HS-5 (cell line): ENCODE measurements at regions not wholly inside any gene's neighbourhood (a gene's known extent, or its start where the extent isn't known, plus 50 kb on each side); places are given as distances from the start of the nearest gene placed in this dataset.

Experiments used
- DNase-seq: peaks from one replicate; pipeline ENCODE4 v3.0.0-alpha.2; 2012; ENCODE audit warnings: low read depth

DNA sequence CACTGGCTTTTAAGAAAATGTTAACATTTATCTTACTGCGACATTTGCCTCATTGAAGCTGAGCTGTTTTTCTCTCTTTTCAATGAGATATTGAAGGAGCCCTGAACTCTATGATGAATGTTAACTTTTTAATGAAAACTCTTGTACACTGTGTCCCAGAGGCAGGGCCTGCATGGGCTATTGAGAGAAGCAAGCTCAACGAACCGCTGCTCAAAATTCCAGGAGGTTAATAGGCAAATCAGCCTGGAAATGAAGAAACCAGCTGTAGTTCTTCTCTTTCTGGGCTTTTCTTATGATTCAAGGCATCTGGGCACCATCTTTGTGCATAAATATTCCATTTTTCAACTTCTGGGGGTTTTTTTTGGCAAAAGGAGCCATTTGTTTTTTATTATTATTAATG, 168.4 kb upstream of the NPVF start:
- no peak for DNase-seq

DNA sequence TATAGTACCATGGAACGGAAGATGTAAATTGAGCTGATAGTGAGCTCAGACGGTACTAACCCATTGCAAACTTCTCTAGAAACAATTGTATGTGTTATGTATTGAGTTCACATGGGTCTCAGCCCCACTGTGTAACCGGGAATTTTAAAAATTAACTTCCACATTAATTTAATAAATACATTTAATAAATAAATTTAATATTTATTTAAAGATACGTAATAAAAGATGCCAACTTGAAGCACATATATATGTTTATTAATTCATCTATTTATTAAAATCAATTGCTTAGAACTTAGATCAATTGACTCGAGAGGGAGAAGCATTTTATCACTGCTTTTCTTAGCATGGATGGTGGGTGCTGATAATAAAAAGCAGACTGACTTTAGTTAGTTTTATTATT, 170.1 kb upstream of the NPVF start:
- no peak for DNase-seq

DNA sequence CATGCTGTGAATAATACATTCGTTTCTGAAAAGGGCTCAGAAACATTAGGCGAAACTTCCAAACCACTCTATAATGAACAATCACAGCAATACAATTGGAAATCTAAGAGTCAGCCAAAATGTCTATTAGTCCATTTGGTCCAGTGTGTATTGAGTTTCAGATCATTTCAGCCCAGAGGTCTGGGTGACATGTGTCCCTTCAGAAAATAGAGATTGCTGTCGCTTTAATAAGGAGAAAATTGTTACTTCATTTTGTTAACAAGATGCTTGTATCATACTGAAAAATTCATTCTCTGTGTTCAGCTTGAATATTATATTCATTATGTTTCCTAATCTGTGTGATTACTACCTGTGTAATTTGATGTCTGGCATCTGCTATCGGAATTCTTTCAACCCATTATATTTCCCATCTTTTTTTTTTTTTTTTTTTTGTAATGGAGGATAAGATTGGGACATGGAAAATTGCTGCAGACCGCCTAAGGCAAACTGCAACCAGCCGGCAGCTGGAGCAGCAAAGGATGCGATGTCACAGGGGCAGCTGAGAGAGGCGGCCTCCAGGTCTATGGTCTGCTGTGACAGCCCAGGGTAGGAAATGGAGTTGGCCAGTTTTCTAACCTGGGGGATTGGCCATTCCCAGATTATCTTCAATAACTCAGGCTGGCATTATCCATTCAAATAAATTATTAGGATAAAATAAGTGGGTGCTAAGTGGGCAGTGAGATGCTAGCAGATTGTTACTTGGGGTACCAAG, 170.9 kb upstream of the NPVF start:
- no peak for DNase-seq

DNA sequence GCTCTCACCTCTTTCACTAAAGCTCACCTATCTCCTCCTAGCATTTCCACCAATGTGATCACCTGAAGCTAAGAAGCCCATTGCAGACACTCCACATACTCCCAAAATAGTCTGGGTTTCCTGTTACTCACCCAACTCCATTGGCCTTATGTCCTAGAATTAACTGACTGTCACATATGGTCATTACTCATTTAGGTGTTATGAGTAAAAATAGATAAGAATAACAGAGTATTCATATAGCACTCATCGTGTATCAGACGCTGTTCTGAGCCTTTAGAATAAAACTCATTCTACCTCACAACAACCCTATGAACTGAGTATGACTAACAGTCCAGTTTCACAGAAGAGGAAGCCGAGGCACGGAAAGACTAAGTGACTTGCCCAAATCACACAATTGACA, 174.2 kb upstream of the NPVF start:
- no peak for DNase-seq

DNA sequence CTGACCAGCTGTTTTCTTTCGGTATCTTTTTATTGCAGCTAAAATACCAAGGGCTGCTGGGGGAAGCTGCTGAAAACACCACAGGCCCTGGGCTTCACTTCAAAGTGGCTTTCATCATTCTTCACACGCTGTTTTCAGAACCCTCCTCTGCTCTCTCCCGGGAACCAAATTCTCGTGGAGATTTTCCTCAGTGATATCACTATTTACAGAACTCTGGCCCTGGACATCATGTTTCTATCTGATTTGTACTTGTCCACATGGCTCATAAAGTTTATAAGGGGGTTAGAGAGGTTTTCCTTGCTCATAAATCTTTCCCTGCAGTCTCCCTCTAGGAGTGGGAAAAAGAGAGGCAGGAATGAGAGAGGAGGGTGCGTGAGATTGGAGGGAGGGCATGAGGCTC, 177.4 kb upstream of the NPVF start:
- DNase-seq: no peak

DNA sequence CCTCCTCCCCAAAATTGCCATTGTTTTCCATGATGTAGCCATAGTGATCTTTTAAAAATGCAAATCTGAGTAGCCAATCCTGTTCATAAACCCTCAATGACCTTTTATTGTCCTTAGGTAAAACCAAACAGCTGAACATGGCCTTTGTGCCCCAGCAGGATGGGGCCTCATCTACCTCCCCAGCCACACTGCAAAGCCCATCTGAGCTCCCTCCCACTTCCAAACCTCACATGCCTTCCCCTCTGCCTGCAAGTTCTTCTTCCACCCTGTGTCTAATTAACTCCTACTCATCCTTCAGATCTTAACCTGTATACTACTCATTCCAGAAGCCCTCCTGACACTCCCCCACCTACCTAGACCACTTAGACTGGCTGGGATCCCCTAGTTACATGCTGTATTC, 178.8 kb upstream of the NPVF start:
- DNase-seq: no peak

DNA sequence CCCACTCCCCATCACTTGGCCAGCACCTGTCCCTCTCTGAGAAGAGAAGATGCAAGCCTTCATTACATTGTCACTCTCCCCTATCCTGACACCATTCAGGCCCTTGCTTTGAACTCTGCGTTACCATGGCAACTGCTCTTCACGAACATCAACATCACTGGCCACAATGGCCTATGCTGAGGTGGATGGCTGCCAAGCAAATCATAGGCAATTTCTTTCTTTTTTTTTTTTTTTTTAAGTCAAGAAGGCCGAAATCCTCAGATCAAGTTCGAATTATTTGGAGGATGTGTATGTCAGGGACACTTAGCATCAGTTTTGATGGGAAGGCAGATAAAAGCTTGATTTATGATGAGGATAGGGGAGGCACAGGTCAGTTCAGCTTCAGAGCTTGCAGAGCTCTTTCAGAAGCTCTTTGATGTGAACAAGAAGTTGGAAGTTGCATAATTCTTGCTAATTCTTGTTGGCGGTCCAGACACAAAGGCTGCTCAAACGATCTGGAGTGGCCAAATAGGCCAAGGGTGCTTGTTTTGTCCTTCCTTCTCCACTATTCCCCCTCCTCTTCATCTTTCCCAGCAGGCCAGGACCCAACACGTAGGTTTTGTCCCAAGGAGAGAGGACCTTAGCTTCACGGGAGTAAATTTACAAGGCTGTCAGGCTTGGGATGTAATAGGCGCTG, 179.9 kb upstream of the NPVF start:
- DNase-seq: no peak

DNA sequence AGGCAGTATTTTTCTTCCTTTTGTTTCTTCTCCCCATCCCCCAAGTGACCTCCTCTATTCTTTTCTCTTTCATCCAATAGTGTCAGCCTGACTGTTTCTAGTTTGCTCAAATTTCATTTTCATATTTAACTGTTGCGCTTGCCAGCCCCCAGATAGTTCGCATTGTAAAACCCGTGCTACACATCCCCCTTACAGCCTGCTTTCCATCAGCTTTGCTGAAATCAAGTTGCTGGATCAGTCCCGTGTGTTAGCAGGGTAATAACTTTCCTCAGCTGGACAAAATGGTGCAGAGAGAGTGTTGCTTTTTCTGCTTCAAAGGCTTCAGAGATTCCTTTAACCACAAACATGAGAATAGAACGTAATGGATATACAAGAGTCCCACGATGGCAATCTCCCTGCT, 180.6 kb upstream of the NPVF start:
- no peak for DNase-seq

DNA sequence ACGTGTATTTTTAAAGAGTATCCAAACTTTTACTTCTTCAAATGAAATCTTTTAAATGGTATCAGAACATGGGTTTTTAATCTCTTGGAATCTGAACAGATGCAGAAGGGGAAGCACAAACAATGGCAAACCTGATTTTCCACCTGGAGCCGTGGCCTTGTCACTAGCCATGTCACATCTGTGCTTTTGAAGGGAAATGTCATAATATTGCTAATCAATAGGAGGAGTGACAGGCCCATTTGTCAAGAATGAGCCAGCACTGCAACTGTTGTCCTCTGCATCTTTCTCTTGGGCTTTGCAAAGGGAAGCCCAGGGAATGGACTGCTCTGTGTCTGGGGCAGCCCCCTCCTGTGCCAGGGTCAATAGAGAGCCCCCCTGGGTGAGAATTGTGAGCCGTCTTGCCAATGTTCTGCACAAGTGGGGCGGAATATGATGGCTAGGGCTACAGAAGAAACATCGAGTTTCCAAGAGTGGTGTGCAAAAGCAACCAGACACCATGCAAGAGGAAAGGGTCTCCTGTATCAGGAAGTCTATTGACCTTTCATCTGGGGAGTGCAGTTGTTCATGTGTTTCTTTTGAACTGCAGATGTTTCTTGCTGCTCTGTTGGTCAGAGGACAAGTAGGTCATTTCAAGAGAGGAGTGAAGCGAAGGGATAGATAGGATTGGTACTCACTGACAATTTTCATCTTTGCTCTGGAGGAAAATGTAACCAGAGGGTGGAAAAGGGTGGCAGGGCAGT, 181.8 kb upstream of the NPVF start:
- DNase-seq: no peak

DNA sequence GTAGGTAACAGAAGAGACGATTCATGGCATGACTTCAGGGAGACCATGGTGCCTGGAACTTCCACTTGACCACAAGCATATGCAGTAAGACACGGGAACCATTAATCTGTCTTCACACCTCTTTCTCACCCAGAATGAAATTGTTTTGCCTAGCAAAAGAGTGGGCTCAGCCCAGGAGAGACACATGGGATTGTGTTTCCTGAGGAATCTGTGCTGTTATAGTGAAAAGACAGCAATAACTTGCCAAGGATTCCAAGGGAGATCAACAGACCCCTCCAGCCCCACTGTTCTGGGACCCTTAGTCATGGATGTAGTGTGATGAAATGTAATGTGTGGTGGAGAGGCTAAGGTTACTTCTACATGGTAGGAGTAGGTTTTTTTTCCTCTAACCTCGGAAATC, 192.5 kb upstream of the NPVF start:
- DNase-seq: no peak

DNA sequence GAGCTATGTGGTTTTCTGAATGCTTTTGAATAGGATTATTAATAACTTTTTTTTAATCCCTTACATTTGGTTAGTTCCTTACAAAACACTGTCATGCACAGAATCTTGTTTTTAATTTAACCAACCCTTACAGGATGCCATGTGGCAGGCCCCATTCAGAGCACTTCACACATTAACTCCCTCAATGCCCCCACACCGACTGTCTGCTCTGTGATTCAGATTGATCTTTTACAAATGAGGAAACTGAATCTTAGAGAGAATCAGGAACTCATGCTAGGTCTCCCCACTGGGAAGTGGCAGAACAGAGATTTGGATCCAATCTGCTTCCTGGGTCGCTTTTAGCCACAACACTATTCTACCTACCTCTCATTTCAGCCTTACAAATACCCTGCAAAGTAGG, 195.8 kb upstream of the NPVF start:
- DNase-seq: no peak

DNA sequence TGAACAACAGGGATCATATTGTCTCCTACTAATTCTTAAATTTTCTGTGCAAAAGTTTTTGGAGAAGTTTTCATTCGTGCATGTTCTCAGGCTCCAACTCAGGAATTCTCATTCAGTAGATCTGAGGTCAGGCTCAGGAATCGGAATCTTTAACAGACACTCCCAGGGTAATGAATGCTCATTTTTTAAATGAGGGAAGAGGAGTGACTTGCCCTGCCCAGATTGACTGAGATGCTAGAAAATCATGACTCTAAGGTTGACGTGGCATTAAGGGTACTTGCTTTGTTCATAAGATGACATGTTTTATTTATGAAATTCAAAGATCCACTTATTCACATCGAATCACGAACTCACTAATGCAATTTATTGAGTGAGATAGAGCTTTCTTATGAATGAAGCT, 196.6 kb upstream of the NPVF start:
- no peak for DNase-seq

DNA sequence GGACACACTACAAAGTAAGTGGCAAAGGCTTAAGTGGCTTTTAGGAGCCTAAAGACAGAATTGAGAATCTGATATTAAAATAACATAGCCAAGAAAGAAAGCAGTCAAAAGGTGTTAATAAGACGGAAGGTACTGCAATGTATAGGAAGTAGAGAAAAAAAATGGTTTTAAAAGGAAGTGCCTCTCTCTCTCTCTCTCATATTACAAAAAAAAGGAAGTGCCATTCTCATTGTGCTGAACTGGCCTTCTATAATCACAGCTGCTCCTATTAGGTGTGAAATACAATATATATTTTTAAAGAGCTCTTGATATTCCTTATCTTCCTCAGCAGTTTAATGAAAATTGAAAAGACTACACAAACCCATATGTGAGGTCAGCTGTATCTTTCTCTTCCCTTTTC, 199.4 kb upstream of the NPVF start:
- DNase-seq: no peak

DNA sequence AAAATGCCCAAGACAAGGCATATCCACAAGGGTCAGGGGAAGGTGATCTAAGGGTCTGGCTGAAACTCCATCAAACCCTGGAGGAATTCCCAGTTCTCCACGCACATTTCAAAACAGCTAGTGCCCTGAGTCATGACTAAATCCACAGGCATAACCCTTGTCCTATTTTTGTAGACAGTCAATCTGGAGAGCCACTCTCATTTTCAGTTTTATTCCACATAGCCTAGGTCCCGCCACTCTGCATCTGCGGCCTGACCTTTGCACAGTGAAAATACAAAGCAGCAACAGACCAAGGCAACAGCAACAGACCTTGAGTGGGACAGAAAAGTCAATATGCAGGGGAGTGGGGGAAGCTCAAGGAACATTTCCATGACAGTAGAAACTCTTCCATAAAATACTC, 201.4 kb upstream of the NPVF start:
- DNase-seq: no peak

DNA sequence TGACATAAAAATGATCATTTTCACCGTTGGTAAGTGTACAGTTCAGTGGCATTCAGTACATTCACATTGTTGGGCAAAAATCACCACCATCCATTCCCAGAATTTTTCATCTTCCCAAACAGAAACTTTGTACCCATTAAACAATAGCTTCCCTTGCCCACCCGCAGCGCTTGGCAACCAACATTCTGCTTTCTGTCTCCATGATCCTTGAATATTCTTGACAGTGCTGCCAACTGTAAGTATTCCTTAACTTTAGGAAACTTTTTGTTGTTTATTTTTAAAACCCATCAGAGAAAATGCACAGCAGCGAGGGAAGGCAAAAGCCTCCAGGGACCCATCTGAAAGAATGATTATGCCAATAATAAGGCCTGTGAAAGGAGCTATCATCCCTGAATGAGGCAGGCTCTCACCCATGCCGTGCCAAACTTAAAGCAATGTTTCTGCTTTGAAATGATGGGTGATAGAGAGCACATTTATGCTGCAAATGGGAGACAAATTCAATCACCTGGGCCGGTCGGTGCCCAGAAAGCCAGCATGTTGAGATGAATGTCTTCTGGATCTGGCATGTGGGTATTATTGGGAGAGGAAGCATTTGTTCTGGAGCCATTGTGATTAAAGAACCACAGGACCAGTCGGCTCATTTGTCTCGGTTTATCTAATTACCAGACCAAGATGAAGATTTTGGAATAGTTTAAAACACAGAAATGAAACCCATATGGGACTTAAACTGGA, 202.1 kb upstream of the NPVF start:
- DNase-seq: no peak

DNA sequence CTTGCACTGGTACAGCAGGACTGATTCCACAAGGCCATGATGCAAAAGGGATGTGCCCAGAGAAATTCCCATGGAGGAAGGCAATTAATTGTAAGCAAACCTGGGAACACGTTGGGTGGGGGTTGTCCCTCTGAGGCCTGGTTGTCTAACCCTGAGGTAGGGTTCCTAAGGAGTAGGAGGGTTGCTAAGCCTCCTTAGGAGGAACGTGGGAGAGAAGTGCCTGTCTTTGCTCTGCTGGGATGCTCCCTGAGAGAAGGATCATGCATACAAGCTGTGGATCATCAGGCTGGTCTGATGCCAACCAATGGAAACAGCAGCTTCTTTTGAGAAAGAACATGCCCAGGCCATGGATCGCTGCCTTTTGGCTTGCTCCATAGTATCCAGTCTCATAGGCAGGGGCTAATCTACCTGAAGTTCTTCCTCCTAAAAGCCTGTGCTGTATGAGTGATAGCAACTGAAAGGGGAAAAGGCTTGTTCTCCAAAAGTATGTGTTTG, 203.7 kb upstream of the NPVF start:
- DNase-seq: no peak

DNA sequence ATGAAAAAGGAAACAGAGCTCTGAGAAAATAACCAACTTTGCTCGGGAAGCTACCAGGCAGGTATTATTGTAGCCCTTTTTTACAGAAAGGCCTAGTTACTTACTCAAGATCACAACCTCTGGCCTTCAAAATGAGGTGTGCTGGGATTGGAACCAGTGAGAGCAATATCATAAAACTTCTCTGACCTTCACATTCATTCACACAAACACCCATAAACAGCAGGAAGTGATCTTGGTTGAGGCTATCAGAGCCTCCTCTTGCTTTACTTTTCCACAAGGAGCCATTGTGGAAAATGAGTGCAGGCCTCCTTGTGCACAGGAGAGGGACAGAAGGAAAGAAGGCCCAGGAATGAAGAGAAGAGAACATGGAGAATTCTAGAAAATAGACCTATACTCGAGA, 204.5 kb upstream of the NPVF start:
- DNase-seq: no peak

DNA sequence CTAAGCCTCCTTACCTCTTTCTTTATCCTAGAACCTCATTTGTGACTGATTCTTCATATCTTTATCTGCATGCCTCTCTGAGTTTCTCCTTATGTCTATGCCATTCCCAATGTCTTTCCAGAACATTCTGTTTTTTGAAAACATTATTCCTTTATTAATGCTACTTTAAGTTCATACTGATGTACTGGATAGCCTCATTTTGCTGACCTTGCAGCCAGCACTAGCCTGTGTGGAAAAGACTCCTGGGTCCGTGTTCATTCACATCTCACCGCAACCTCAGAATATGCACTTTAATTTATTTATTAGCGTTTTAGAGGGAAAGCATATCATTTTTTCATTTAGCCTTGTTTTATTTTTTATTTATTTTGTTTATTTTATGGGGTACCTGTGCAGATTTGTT, 208.1 kb upstream of the NPVF start:
- no peak for DNase-seq

DNA sequence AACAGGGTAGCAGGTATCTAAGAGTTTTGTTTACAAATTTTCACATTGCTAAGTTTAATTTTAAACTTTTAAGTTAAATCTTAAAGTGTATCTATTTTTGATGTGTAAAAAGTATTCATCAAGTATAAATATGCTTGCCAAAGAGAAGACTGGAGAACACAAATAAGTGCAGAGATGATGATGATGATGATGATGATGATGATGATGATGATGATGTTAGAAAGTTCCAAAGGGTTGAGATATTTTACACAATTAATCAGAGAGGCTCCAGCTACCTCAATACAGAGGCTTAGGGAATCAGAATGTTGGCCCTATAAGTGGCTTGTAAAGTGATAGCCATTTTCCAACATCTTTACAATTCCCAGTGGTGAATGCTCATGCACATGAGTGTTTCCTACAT, 209.0 kb upstream of the NPVF start:
- no peak for DNase-seq

DNA sequence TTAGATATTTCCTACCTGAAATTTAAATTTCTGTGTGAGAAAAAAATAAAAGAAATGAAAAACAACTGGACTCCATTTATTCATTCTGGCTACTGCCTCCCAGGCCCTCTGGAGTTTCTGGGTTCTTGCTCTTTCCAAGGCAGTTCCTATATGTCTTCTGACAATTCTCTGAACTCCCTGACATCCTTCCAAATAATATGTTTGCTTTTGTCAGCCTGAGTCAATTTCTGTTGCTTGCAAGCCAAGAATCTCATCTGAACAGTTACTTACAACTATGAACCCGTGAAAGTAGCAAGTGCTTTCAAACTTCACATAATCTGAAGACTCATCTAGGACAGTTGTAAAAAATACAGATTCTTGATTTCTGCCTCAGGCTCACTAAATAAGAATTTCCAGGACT, 216.7 kb upstream of the NPVF start:
- DNase-seq: no peak

DNA sequence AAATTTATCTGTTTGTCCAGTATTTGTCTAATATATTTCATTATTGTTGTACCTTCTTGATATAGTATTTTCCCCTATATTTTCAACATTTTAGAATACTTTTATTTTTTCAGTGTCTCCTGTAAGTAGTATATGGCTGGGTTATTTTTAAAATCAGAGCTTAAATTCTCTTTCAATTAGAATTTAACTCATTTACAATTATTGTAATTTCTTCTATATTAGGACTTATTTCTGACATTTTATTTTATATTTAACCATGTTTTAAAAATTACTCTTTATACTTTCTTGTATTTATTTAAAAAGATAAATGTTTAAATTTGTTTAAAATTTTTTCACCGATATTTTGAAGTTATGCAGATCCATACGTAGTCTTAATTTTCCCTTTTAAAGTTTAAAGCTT, 220.0 kb upstream of the NPVF start:
- DNase-seq: no peak

DNA sequence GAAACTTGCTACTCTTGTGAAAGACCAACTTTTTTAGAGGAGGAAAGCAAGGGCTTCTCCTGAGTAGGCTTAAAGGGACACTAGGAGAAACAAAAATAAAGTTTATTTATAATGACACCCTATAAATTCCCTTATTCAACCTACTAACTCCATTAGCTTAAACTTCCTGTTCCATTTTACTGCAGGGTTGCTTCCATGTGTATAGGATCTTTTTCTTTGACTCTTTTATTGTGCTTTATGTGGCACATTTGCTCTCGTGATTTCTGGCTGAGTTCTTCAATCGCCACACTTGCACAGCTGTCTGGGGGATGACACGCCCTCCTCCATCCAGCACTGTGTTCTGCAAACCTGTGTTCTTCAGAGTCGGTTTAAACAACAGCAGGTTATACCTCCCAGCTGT, 225.7 kb upstream of the NPVF start:
- DNase-seq: no peak
